ENCODE measurements at regions not wholly inside any gene's neighbourhood (a gene's known extent, or its start where the extent isn't known, plus 50 kb on each side); places are given as distances from the start of the nearest gene placed in this dataset.
A peak's percentile ranks its signal among the peaks of the same experiment; 100 is the strongest.

DNA sequence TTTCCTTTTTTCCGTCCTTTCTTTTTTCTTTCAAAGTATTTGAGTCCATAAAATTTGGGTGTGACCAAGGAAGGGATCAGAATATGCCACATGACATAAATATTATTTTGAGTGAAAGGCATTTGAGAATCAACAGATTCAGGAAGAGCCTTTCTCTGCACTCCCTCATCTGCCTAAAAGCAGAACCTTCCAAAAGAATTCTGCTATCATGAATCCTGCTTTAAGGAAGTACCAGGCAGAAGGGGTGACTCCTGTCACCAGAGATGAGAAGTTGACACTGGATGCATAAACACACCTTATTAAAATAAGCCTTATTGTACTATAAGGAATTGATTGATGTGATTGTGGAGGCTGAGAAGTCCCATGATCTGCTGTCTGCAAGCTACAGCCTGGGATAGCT, 196.7 kb downstream of the SREK1 start:
- Histone ChIP-seq H3K36me3 (ENCODE audit: control insufficient read depth in 2 of 3, insufficient read depth in 3 of 3, low read length in 3 of 3) (no peaks in the 10 kb centered on the region), H3K27me3 (ENCODE audit: control insufficient read depth, insufficient read depth, low read length) (no peaks in the 10 kb centered on the region), H3K4me1 (ENCODE audit: control insufficient read depth in 2 of 3, insufficient read depth in 2 of 3, low read depth in 1 of 3, low read length in 3 of 3) (peaks cover 0 to 7% (median 0%) of the 10 kb centered on the region in 3 donors), H3K9me3 (ENCODE audit: control insufficient read depth in 2 of 3, insufficient read depth in 1 of 3, low read length in 3 of 3) (no peaks in the 10 kb centered on the region), H3K27ac (ENCODE audit: low read depth in 2 of 2, low read length in 2 of 2) (no peak overlapping the region), H3K9ac (ENCODE audit: low read length in 3 of 3) (no peak overlapping the region), H3K4me3 (ENCODE audit: low read length in 3 of 3) (no peak overlapping the region)
- FAIRE-seq (no peak), DNase-seq (no peak)
- intact Hi-C loops (cut with DNase I) = no loop called here
- TF ChIP-seq, protein P1, sequence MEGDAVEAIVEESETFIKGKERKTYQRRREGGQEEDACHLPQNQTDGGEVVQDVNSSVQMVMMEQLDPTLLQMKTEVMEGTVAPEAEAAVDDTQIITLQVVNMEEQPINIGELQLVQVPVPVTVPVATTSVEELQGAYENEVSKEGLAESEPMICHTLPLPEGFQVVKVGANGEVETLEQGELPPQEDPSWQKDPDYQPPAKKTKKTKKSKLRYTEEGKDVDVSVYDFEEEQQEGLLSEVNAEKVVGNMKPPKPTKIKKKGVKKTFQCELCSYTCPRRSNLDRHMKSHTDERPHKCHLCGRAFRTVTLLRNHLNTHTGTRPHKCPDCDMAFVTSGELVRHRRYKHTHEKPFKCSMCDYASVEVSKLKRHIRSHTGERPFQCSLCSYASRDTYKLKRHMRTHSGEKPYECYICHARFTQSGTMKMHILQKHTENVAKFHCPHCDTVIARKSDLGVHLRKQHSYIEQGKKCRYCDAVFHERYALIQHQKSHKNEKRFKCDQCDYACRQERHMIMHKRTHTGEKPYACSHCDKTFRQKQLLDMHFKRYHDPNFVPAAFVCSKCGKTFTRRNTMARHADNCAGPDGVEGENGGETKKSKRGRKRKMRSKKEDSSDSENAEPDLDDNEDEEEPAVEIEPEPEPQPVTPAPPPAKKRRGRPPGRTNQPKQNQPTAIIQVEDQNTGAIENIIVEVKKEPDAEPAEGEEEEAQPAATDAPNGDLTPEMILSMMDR (IDR thresholded peaks at IDR 0.05; ENCODE audit: borderline replicate concordance, extremely low read depth, insufficient read depth) = no peak

DNA sequence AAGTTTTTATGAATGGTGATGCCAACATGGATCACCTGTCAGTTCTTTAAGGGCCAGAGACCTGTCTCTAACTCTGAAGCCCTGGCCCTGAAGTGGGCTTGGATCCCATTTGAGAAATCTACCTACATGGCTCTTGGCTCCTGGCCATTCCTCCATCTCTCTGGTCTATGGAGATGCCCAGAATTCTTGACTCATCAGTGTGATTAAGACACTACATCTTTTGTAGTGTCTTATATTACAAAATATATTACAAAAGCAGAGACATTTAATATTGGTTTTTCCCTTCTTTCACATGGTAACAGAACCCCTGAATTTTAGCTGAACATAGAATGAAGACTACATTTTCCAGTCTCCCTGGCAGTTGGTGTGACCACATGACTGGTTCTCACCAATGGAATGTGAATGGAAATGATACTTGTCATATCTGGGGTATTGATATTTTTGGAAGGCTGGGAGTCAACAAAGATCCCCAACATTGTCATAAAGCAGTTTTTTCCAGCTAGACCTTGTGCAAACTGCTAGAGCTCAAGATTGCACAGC, 198.3 kb downstream of the SREK1 start:
- intact Hi-C loops (cut with DNase I) = no loop called here
- DNase-seq (no peak), FAIRE-seq (no peak)
- Histone ChIP-seq H3K9me3 (ENCODE audit: control insufficient read depth in 2 of 3, insufficient read depth in 1 of 3, low read length in 3 of 3) (no peaks in the 10 kb centered on the region), H3K27ac (ENCODE audit: low read depth in 2 of 2, low read length in 2 of 2) (no peak overlapping the region), H3K4me3 (ENCODE audit: low read length in 3 of 3) (no peak overlapping the region), H3K36me3 (ENCODE audit: control insufficient read depth in 2 of 3, insufficient read depth in 3 of 3, low read length in 3 of 3) (no peaks in the 10 kb centered on the region), H3K27me3 (ENCODE audit: control insufficient read depth, insufficient read depth, low read length) (no peaks in the 10 kb centered on the region), H3K4me1 (ENCODE audit: control insufficient read depth in 2 of 3, insufficient read depth in 2 of 3, low read depth in 1 of 3, low read length in 3 of 3) (peaks cover 0 to 7% (median 0%) of the 10 kb centered on the region in 3 donors), H3K9ac (ENCODE audit: low read length in 3 of 3) (no peak overlapping the region)
- TF ChIP-seq, protein P1 (IDR thresholded peaks at IDR 0.05; ENCODE audit: borderline replicate concordance, extremely low read depth, insufficient read depth) = no peak

DNA sequence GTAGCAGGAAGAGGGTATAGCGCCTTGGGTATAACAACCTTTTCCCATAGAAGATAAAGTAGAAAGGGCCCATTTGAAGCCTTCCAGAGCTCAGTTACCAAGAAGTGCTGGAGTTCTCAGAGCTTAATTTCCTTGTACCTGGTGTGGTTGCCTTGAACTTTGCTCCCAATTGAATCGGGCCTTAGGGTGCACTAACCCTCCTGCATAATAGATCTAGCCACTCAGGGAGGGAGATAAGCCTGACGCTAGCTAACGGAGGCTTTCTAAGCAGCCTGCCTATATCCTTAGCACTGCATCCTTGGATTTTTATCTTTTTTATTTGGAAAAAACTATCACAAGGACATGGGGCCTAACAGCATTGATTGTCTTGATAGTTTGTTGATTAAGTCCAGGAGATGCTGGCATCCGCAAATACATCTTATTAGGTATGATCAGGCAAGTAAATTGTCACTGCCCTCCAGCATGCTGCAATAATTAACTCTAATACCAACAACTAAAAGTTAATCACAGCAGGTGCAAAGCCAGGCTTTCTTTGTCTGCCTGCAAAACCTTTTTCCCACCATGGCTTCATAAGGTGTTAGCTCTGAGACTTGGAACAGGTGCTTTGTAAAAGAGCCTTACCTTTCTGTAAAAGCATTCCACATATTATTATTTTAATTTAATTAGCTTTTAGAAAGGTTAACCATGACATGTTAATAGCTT, 199.4 kb downstream of the SREK1 start:
- Histone ChIP-seq H3K9ac (ENCODE audit: low read length in 3 of 3) (no peak overlapping the region), H3K4me1 (ENCODE audit: control insufficient read depth in 2 of 3, insufficient read depth in 2 of 3, low read depth in 1 of 3, low read length in 3 of 3) (peaks cover 0 to 7% (median 0%) of the 10 kb centered on the region in 3 donors), H3K9me3 (ENCODE audit: control insufficient read depth in 2 of 3, insufficient read depth in 1 of 3, low read length in 3 of 3) (no peaks in the 10 kb centered on the region), H3K27ac (ENCODE audit: low read depth in 2 of 2, low read length in 2 of 2) (no peak overlapping the region), H3K36me3 (ENCODE audit: control insufficient read depth in 2 of 3, insufficient read depth in 3 of 3, low read length in 3 of 3) (no peaks in the 10 kb centered on the region), H3K4me3 (ENCODE audit: low read length in 3 of 3) (no peak overlapping the region), H3K27me3 (ENCODE audit: control insufficient read depth, insufficient read depth, low read length) (no peaks in the 10 kb centered on the region)
- DNase-seq (peak in 1 of 5 donors; percentile 21), FAIRE-seq (no peak)
- intact Hi-C loops (cut with DNase I) = no loop called here
- TF ChIP-seq, protein P1 (IDR thresholded peaks at IDR 0.05; ENCODE audit: borderline replicate concordance, extremely low read depth, insufficient read depth) = no peak
